ENCODE measurements at regions not wholly inside any gene's neighbourhood (a gene's known extent, or its start where the extent isn't known, plus 50 kb on each side); places are given as distances from the start of the nearest gene placed in this dataset.

DNA sequence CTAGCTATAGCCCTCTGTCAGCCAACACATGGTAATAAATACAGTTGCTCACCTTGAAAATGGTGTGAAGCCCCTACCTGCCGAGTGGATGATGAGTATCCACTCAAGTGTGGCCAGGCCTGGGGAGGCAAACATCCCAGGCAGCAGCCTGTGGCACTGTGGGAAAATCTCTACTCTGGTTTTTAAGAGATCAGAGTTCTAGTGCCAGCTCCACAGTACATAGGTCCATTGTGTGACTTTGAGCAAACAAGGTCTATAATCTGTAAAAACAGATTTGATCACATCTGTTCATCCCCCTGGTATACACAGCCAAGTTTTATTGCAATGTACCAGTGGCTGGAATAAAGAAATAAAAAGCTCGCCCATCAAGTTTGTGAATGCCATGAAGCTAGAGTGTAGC lies 82.7 kb upstream of the ARMC2 start:
- TF ChIP-seq ZNF792 (tag by site-specific recombination; IDR thresholded peaks at IDR 0.05) (no peak), SCRT1 (tag by site-specific recombination; IDR thresholded peaks at IDR 0.05; ENCODE audit: borderline replicate concordance) (no peak)
- TF ChIP-seq, protein P1, sequence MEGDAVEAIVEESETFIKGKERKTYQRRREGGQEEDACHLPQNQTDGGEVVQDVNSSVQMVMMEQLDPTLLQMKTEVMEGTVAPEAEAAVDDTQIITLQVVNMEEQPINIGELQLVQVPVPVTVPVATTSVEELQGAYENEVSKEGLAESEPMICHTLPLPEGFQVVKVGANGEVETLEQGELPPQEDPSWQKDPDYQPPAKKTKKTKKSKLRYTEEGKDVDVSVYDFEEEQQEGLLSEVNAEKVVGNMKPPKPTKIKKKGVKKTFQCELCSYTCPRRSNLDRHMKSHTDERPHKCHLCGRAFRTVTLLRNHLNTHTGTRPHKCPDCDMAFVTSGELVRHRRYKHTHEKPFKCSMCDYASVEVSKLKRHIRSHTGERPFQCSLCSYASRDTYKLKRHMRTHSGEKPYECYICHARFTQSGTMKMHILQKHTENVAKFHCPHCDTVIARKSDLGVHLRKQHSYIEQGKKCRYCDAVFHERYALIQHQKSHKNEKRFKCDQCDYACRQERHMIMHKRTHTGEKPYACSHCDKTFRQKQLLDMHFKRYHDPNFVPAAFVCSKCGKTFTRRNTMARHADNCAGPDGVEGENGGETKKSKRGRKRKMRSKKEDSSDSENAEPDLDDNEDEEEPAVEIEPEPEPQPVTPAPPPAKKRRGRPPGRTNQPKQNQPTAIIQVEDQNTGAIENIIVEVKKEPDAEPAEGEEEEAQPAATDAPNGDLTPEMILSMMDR (tag by site-specific recombination; IDR thresholded peaks at IDR 0.05), result no peak

Measured in HEK293 (cell line).